ENCODE measurements at regions not wholly inside any gene's neighbourhood (a gene's known extent, or its start where the extent isn't known, plus 50 kb on each side); places are given as distances from the start of the nearest gene placed in this dataset.

- no peak overlapping the region for H3K4me3 Mint-ChIP-seq
- no peak overlapping the region for H3K27ac Mint-ChIP-seq
- no peaks in the 10 kb centered on the region; the same call in 1 of the 2 replicates for H3K4me1 Mint-ChIP-seq (ENCODE audit: low read depth)
- 0 out of 2 replicates have a peak, but pooled peaks cover 2% of the 10 kb centered on the region for H3K27me3 Mint-ChIP-seq (ENCODE audit: insufficient read depth)
- no peak for DNase-seq
- no peaks in the 10 kb centered on the region for H3K36me3 Mint-ChIP-seq (ENCODE audit: low read depth)
- TF ChIP-seq CTCF (IDR thresholded peaks at IDR 0.05): no peak
- no peaks in the 10 kb centered on the region for H3K9me3 Mint-ChIP-seq
Observed at GRCh38 chr4:100651499-100652175, 133.8 kb upstream of the EMCN start.

- Mint-ChIP-seq H3K36me3 (ENCODE audit: low read depth) (no peaks in the 10 kb centered on the region), H3K4me3 (no peak overlapping the region), H3K27me3 (ENCODE audit: insufficient read depth) (0 out of 2 replicates have a peak, but pooled peaks cover 2% of the 10 kb centered on the region), H3K9me3 (no peaks in the 10 kb centered on the region), H3K27ac (no peak overlapping the region), H3K4me1 (ENCODE audit: low read depth) (no peaks in the 10 kb centered on the region; the same call in 1 of the 2 replicates)
- DNase-seq: no peak
- TF ChIP-seq CTCF (IDR thresholded peaks at IDR 0.05): no peak
Observed at GRCh38 chr4:100649417-100649816, 131.6 kb upstream of the EMCN start.

- DNase-seq: no peak
- no peak overlapping the region for H3K27ac Mint-ChIP-seq
- no peak overlapping the region for H3K4me3 Mint-ChIP-seq
Observed at GRCh38 chr4:100644150-100644549, 126.3 kb upstream of the EMCN start.

GRCh38 chr4:100641336-100641735 is 123.5 kb upstream of the EMCN start:
- H3K4me3 Mint-ChIP-seq: no peak overlapping the region
- no peak overlapping the region for H3K27ac Mint-ChIP-seq

More at GRCh38 chr4:100644150-100644549, 126.3 kb upstream of the EMCN start:
- Mint-ChIP-seq H3K36me3 (ENCODE audit: low read depth) (no peaks in the 10 kb centered on the region), H3K9me3 (no peaks in the 10 kb centered on the region), H3K4me1 (ENCODE audit: low read depth) (no peaks in the 10 kb centered on the region), H3K27me3 (ENCODE audit: insufficient read depth) (no peaks in the 10 kb centered on the region)
- no peak for TF ChIP-seq CTCF (IDR thresholded peaks at IDR 0.05)

GRCh38 chr4:100635899-100636298 is 118.1 kb upstream of the EMCN start:
- Mint-ChIP-seq H3K9me3 (no peaks in the 10 kb centered on the region), H3K36me3 (ENCODE audit: low read depth) (no peaks in the 10 kb centered on the region), H3K27me3 (ENCODE audit: insufficient read depth) (peaks cover 5% of the 10 kb centered on the region), H3K4me1 (ENCODE audit: low read depth) (no peaks in the 10 kb centered on the region), H3K4me3 (no peak overlapping the region), H3K27ac (no peak overlapping the region)
- DNase-seq: no peak
- TF ChIP-seq CTCF (IDR thresholded peaks at IDR 0.05): no peak

More at GRCh38 chr4:100641336-100641735, 123.5 kb upstream of the EMCN start:
- Mint-ChIP-seq H3K27me3 (ENCODE audit: insufficient read depth) (peaks cover 1% of the 10 kb centered on the region; the same call in 1 of the 2 replicates), H3K36me3 (ENCODE audit: low read depth) (no peaks in the 10 kb centered on the region), H3K4me1 (ENCODE audit: low read depth) (no peaks in the 10 kb centered on the region), H3K9me3 (no peaks in the 10 kb centered on the region)
- DNase-seq: no peak
- TF ChIP-seq CTCF (IDR thresholded peaks at IDR 0.05): no peak

Measured in HFFc6 (cell line).